Stimulated activated CD8-positive, alpha-beta memory T cell treated with anti-CD3 and anti-CD28 coated beads, Interleukin-15, amount 100 ng/mL, for 48 hours (primary cell): ENCODE measurements at regions not wholly inside any gene's neighbourhood (a gene's known extent, or its start where the extent isn't known, plus 50 kb on each side); places are given as distances from the start of the nearest gene placed in this dataset.

Source experiments
- DNase-seq, 2 donors: peaks; one replicate each; pipeline ENCODE4 v3.0.0-alpha.2; 2020; ENCODE audit warnings: low read depth in 2 of 2

DNA sequence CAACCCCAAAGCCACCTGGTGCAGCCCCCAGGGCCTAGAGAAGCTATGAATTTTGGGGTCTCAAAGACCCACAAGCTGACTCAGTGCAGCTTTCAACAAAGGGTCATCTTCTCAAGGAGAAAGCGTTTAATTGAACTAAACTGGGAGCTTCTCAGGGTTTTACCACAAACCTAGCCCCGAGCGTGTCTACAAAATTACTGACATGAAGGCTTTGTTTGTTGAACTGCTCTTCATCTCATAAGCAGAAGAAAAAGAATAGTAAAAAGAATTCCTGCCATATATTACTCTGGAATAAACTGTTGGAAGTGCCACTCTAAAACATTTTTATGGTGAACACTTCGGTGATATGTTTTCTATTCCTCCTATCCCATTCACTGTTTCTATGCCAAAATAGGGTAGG, 50.8 kb upstream of the INCENP start:
- DNase-seq: no peak

DNA sequence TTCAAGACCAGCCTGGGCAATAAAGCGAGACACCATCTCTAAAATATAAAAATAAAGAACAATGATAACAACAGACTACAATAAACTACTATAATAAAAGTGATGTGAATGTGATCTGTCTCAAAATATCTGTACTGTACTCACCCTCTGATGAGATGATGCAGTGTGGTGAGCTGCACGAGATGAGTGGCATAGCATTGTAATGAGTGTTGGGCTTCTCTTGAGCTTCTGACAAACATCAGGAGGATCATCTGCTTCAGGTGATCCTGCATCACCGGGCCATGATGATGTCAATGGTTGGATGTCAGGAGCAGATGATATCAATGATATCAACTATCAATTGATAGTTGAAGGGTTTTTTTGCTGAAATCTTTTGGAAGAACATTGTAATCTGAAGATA, 52.4 kb upstream of the INCENP start:
- no peak for DNase-seq

DNA sequence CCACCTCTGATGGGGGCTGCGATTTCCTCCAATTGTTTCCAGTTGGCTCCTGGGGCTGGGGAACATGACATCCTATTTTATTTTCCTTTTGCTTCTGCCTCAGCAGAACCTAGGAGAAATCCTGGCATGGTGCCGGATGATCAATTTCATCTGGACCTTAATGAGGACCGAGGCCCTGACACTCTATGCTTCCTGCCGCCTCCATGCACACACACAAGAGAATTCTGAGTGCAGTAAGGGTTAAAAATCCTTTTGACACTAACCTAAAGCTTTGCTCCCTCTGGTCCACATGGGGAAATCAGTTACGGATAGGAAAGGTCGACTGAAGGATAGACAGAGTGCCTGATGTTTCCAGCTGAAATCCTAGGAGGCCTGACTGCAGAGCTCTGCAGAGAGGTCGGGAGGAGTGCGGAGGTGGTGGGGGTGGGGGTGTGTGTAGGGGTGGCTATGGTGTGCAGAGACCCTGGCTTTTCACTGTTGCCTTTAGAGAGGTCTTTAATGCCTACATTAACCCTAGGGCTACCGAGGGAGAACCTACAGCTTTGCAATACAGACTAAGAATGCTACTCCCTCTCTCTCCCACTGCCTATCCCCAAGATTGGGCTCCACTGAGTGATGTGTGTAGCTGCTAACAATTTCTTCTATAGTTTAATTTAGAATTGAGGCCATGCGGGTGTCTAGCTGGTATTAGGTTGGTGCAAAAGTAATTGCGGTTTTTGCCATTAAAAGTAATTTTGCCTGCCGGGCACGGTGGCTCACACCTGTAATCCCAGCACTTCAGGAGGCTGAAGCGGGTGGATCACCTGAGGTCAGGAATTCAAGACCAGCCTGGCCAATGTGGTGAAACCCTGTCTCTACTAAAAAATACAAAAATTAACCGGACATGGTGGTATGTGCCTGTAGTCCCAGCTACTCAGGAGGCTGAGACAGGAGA, 53.6 kb upstream of the INCENP start:
- DNase-seq: no peak

DNA sequence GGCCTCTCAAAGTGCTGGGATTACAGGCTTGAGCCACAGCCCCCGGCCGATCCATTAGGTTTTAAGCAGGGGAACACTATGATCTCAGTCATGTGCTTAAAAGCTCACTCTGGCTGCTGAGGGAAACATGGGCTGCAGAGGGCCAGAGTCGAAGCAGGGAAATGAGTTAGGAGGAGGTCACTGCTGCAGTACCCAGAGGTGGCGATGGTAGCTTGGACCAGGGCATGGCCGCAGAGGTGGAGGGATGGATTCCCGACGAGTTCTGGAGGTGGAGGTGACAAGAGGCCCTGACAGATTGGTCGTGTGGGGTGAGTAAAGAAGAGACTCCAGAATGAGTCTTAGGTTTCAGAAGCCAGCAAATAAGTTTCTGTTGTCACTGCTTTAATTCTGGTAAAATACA, 54.4 kb upstream of the INCENP start:
- DNase-seq: no peak

DNA sequence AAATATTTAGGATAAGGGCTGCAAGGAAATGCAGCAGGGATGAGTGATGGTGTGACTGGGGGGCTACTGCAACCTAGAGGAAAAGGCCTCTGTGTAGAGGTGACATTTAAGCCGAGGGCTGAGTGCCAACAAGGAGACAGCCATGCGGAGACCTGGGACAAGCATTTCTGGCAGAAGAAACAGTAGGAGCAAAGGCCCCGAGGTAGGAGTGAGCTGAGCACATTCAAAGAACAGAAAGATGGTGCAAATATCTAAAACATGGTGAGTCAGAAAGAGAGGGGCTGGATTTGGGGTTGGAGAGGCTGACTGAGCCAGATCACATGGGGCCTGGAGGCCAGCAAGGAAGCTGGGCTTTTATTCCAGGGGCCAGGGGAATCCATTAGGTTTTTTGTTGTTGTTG, 55.1 kb upstream of the INCENP start:
- DNase-seq: no peak

DNA sequence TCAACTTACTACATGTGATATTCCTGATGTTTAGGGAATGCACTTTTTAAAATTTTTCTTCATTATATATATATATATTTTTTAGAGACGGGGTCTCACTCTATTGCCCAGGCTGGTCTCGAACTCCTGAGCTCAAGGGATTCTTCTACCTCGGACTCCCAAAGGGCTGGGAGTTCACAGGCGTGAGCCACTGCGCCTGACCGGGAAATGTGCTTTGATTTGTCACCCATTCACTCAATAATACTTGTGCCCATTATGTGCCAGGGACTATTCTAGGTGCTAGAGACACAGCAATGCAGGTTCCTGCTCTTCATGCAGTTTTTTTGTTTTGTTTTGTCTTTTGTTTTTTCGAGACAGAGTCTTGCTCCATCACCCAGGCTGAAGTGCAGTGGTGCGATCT, 56.1 kb upstream of the INCENP start:
- no peak for DNase-seq

DNA sequence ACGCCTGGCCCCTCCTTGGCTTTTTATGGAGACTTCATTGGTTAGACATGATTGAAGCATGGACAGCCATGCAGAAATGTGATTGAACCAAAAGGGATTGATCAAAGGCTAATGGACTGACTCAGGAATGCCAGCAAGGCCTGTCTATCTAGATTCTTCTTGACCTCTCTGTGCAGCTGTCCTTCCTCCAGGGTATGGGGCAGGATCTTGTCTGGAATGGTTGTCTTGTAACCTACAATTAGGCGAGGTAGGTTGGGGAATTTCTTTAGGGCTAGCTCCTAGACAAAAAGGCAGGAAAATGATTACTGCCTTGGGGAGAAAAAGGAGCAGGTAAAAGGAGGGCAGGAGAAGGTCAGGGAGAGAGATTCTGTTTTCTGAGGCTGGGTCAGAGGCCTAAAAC, 59.6 kb upstream of the INCENP start:
- DNase-seq: no peak

DNA sequence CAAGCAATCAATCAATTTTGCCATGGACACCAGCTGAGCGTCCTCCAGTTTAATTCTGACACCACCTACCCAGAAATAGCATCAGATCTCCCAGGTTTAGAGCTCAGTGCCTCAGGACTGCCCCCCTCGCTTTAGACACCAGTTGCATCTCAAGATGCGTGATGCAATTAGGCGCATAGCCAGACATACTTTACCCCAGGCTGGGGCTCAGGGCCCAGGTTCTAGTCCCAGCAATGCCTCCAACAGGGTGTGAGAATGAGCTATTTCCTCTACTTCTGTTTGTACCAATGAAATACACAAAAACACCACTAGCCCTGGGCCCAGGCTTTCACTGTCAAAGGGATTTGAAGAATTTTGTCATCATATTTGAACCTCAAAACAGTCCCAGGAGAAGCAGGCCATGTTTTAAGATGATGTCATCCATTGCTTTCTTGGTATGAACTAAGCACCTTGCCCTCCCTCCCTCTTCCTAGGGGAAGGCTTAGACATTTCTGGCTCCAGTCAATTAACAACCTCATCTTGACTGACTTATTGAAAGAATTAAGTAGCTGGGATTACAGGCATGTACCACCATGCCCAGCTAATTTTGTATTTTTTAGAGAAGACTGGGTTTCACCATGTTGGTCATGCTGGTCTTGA, 61.5 kb upstream of the INCENP start:
- DNase-seq: no peak

DNA sequence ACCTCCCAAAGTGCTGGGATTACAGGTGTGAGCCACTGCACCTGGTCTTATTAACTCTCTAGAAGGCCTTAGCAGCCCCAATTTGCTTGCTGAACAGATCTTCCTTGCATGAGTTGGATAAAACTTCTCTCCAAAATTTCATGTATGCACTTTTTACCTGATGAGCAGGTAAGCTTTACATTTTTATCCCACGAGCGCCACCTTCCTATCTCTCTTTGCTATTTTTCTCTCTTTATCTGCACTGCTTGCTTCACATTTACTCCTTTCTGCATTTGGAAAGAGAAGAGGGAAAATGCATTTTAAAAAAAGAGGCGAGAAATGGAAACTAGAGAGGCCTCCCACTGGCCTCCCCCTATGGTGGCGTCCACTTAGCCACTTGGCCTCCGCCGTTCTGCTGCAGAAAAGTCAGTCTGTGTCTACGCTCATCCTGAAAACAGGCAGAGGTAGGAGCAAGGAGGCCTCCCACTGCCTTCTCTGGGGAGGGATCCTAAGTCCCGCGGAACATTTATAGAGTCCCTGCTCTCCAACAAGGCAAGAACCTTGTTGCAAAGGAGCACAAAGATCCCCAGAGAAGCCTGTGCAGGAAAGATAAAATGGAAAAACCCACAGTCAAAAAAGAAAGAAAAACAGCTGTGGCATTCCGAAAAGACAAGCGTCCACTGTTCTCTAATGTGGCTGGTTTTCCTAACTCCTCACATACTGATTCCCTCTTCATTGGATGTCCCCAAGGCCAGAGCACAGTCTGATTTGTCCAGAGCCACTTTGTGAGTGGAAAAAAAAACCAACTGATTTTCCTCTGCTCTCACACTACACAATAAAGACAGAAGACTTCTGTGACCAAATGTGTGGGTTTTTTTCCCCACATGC, 62.2 kb upstream of the INCENP start:
- DNase-seq: no peak

DNA sequence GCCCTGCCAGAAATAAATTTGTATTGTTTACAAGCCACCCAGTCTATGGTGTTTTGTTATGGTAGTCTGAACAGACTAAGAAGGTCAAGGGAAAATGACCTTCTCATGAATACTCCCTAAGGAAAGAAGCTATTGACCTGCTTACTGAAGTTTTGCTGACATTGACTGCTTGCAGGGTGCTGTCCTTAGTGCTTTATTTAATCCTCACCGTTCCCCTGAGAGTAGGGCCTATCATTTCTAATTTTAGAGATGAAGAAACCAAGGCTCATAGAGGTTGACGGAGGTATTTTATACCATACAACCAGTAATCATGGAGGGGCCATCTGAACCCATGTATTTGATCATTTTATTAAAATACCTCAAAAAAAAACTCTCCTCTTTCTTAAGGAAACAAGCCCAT, 66.7 kb upstream of the INCENP start:
- no peak for DNase-seq

DNA sequence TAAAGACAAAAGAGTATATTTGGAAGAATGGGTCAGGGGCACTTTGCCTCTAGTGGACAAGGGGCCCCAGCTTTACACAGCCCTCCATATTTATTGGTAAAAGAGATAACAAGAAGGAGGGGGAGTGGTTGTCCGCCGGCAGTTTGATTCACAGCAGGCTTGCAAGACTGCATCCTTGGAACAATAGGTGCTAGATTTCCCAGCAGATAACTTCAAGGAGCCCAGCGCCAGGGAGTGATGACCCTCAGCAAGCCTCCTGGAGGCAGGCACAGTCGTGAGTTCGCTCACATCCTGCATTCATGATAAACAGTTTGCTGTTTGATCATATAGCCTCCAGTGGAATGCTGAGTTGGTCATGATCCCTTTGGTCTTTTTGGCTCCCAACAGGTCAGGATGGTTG, 67.8 kb upstream of the INCENP start:
- no peak for DNase-seq

DNA sequence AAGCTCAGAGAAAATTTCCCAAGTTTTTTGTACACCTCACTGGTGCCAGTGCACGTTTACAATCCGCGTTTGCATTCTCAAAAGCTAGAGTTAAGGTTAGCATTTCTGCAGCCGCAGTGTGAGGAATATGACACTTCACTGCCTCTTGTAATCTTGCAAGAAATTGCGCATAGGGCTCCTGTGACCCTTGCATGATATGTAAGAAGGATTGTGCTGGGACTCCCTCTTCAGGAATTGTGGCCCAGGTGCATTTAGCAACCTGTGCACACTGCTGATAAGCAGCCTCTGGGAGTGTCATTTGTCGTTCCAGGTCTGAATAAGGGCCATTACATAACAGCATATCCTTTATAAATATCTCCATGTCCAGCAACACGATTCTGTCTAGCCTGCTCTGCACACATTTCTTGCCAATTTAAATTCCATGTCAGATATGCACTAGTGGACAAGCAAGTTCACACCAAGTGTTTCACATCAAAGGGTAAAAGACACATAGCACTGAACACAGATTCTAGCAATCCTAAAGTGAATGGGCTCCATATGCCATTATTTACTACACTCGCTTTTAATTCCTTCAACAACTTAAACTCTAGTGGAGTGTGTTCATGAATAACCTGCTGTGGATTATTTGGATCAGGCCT, 69.2 kb upstream of the INCENP start:
- no peak for DNase-seq

DNA sequence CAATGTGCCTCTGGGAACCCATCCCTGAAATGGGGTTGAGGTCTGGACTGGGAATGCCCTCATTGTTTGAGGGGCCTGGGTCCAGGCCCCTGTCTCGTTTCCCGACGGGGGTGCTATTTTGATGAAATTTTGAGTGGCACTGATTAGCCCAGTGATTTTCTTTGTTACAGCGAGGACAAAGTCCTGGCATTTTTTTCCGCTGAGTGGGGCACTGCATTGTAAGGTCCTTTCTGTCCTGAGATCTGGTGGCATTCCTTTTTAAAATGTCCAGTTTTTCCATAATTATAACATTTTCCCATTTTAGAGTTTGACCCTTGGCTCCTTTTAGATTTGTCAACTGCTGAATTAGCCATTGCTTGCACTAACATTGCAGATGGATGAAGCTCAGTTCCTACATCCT, 69.7 kb upstream of the INCENP start:
- DNase-seq: no peak

DNA sequence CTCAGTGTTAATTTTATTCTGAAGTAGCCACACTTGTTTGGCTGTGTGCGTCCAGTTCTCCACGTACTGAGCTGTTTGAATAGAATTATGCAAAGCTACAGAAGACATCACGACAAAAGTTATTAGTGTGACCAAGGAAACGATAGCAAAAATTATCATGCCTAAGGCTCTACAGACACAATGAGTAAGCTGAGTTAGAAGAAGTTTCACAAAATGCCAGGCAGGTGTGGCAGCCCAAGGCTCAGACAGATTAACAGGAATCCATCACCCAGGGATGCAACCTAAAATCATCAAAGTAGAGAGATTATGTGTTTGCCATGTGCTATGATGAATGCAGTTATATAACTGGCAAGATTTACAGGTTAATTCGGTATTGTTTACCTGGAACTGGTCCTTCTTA, 73.1 kb upstream of the INCENP start:
- no peak for DNase-seq

DNA sequence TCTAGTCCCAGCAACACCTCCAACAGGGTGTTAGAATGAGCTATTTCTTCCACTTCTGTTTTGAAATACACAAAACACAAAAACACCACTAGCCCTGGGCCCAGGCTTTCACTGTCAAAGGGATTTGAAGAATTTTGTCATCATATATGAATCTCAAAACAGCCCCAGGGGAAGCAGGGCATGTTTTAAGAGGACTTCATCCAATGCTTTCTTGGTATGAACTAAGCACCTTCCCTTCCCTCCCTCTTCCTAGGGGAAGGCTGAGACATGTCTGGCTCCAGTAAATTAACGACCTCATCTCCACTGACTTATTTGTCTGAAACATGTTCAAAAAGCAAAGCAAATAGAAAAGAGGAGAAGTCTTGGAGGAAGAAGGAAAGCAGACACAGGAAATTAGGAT, 75.7 kb upstream of the INCENP start:
- no peak for DNase-seq

DNA sequence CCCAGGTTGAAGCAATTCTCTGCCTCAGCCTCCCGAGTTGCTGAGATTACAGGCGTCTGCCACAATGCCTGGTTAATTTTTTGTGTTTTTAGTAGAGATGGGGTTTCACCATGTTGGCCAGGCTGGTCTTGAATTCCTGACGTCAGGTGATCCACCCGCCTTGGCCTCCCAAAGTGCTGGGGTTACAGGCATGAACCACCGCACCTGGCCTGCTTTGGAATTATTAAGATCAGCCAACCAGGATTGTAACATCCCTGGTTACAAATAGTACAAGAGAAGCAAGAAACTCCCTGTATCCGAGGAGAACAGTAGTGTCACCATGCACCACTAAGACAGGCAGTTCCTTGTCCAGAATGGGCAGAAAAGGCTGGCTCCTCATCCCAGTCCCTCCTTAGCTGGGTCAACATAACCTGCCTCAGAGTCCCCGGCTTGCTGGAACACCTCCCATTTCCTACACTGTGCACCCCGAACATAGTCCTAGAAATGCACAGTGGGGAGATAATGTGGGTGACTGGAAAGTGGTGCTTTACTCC, 77.2 kb upstream of the INCENP start:
- DNase-seq: no peak

DNA sequence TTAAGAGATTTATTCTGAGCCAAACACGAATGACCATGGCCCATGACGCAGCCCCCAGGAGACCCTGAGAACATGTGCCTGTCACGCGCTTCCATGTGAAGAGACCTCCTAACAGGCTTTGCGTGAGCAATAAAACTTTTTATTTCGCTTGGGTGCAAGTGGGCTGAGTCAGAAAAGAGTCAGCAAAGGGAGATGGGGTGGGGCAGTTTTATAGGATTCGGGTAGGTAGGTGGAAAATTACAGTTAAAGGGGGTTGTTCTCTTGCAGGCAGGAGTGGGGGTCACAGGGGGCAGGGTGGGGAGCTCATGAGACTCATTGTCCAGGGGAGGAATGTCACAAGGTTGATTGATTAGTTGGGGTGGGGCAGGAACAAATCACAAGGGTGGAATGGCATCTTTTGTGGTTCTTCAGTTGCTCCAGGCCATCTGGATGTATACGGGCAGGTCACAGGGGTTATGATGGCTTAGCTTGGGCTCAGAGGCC, 77.2 kb upstream of the FTH1 start:
- DNase-seq: no peak

DNA sequence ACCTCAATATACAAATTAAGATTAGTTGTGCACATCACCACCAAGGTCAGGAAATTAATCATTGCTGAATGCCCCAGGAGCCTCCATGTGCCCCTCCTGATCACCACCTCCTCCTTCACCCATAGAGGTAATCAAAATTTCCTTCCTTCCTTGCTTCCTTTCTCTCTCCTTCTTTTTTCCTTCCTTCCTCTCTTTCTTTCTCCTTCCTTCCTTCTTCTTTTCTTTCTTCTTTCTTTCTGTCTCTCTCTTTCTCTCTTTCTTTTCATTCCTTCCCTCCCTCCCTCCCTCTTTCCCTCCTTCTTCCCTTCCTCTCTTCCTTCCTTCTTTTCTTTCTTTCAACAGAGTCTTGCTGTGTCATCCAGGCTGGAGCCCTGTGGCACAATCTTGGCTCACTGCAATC, 67.9 kb upstream of the FTH1 start:
- DNase-seq: no peak

DNA sequence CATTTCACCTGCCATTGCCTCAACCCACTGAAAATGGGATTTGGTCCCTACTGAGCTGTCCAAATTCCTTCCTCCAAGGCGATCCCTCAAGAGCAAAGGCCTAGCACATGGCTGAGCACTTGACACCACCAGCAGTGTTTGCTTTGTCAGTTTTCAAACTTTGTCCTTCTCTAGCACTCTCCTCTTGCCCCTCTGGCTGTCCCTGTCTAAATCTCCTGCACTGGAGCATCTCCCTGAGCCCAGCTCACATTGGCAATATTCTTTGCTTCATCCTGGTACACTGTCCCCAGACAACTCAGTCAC, 66.6 kb upstream of the FTH1 start:
- DNase-seq: no peak

DNA sequence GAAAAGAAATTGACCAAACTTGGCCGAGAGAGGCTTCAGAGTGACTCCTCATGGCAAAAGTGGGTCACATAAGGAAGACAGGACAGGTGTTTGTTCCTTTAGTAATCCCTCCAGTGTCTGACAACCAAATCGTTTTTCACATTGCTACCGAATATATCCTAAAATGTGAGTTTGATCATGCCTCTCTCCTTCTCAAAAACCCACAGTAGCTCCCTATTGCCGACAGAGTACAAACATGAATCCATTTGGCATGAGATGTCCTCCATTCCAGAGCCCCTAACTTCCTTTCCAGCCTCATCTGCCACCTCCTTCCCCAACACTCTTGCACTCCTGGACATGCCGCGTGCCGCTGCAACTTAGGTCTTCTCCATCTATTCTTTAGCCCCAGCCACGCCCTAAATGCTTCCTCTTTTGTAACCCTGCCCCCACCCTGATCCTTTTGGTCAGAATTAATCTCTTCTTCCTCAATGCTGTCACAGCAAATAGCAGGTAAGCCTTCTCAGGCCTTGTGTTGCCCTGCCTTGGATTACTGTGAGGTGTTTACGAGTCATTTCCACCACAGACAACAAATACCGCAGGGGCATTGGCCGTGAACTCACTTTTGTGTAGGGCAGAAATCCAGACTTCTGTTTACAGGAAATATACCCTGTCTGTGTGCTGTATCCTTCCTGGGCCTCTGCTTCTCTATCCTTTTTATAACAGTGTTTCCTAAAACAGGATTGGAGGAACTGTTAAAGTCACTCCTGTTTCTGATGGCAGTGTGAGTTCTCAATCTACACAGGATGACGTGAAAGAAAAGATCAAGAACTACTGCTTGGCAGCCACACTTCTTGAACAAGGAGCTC, 66.0 kb upstream of the FTH1 start:
- no peak for DNase-seq
